Suprapubic skin (tissue), 4 donors: ENCODE measurements at regions not wholly inside any gene's neighbourhood (a gene's known extent, or its start where the extent isn't known, plus 50 kb on each side); places are given as distances from the start of the nearest gene placed in this dataset.

Experiments used
- DNase-seq, 2 donors: peaks; one replicate each; pipeline ENCODE4 v3.0.0-alpha.2; 2019; ENCODE audit warnings: low spot score in 2 of 2
- H3K27ac ChIP-seq: fragments of 200-600 bp; sonication (generic); one replicate; pipeline ENCODE4 v1.5.1; 2019
- H3K27me3 ChIP-seq: fragments of 200-600 bp; sonication (generic); one replicate; pipeline ENCODE4 v1.5.1; 2019
- H3K36me3 ChIP-seq: fragments of 200-600 bp; sonication (generic); one replicate; pipeline ENCODE4 v1.5.1; 2019
- H3K4me1 ChIP-seq: fragments of 200-600 bp; sonication (generic); one replicate; pipeline ENCODE4 v1.5.1; 2019
- H3K4me3 ChIP-seq: fragments of 200-600 bp; sonication (generic); one replicate; pipeline ENCODE4 v1.5.1; 2019; ENCODE audit warnings: mild to moderate bottlenecking
- H3K9me3 ChIP-seq: fragments of 200-600 bp; sonication (generic); one replicate; pipeline ENCODE4 v1.5.1; 2019
- EP300 ChIP-seq: sonication (generic); formaldehyde crosslinking; IDR thresholded peaks from one replicate; pipeline ENCODE4 v1.6.1; 2017; ENCODE audit warnings: antibody characterized with exemption
- POLR2A ChIP-seq, 2 donors: fragments of 450-650 bp; IDR thresholded peaks; one replicate each; pipeline ENCODE4 v1.6.1; 2017; ENCODE audit warnings: antibody characterized with exemption in 2 of 2, mild to moderate bottlenecking in 2 of 2, moderate library complexity in 2 of 2
- POLR2AphosphoS5 ChIP-seq, 3 donors: sonication (generic); formaldehyde crosslinking; IDR thresholded peaks; one replicate each; pipeline ENCODE4 v1.6.1; 2017; ENCODE audit warnings: antibody characterized with exemption in 3 of 3
- WGBS: methylation state at CpG from one replicate; pipeline ENCODE4 v1.1.5; 2018; 5-methylcytosine and 5-hydroxymethylcytosine counted together
- TF ChIP-seq, protein P1 (sequence below), 2 donors: fragments of 200-600 bp in 1 of 2; fragments of 450-650 bp in 1 of 2; sonication (generic) in 1 of 2; IDR thresholded peaks; one replicate each; pipeline ENCODE4 v1.5.1; 2016 to 2019; ENCODE audit warnings: antibody characterized with exemption in 2 of 2, mild to moderate bottlenecking in 1 of 2, moderate library complexity in 1 of 2

DNA sequence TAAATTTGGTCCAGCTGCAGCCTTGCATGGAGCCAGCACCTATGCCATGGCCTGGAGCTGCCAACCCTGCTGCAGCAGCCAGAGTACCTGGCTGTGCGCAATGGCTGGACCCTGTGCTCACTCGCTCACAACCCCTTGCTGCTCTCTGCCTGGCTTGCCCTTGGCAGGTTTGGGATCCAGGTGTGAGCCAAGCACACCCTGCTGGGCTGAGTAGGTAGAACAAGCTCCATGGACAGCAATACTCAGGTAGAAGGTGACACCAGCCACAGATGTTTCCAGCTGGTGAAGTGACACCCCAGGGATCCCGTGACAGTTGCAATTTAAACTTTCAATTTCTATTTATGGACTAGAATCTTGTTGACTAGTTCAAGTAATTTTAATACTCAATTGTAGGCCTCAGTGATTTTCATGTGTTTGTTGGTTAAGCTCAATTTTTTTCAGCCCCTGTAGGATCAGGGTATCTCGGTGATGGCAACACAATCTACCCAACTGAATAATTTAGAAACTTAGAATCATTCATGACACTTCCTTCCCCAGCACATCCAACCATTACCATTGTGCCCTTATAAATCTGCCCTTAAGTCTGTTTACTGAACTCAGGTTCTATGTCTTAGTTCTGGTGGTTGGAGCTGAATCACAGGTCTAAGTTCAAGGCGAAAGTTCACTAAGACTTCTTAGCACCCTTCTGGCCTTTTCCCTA is 480.0 kb downstream of the PMP22 start:
- H3K9me3 ChIP-seq = no peaks in the 10 kb centered on the region
- TF ChIP-seq, protein P1, sequence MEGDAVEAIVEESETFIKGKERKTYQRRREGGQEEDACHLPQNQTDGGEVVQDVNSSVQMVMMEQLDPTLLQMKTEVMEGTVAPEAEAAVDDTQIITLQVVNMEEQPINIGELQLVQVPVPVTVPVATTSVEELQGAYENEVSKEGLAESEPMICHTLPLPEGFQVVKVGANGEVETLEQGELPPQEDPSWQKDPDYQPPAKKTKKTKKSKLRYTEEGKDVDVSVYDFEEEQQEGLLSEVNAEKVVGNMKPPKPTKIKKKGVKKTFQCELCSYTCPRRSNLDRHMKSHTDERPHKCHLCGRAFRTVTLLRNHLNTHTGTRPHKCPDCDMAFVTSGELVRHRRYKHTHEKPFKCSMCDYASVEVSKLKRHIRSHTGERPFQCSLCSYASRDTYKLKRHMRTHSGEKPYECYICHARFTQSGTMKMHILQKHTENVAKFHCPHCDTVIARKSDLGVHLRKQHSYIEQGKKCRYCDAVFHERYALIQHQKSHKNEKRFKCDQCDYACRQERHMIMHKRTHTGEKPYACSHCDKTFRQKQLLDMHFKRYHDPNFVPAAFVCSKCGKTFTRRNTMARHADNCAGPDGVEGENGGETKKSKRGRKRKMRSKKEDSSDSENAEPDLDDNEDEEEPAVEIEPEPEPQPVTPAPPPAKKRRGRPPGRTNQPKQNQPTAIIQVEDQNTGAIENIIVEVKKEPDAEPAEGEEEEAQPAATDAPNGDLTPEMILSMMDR (IDR thresholded peaks at IDR 0.05) = no peak
- TF ChIP-seq EP300 (no peak), POLR2A (IDR thresholded peaks at IDR 0.05) (no peak), POLR2AphosphoS5 (IDR thresholded peaks at IDR 0.05) (no peak)
- peaks cover 3% of the 10 kb centered on the region for H3K4me1 ChIP-seq
- no peak overlapping the region for H3K27ac ChIP-seq
- 74% methylated on average over 5 of the region's 5 CpGs for WGBS
- H3K27me3 ChIP-seq = peaks cover 3% of the 10 kb centered on the region
- DNase-seq = no peak
- no peaks in the 10 kb centered on the region for H3K36me3 ChIP-seq
- no peak overlapping the region for H3K4me3 ChIP-seq

DNA sequence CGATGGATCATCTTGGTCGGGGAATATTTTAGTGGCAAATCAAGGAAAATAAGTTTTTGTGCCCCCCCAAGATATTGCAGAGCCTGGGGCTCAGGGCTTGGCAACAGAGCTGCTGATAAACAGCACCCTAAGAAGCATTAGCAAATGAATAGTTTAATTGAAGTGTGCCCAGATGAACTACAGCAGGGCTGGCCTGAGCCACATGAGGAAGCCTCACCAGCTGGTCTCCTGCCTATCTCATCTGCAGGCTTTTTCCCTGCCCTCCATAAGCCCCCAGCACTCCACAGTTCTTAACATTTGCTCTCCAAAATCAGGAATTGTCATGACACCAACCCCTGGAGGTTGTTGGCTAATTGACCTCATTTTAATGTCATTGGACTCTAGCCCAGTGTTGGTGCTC is 480.2 kb downstream of the HS3ST3B1 start:
- TF ChIP-seq POLR2AphosphoS5 (IDR thresholded peaks at IDR 0.05) (no peak), EP300 (no peak), POLR2A (IDR thresholded peaks at IDR 0.05) (no peak)
- TF ChIP-seq, protein P1 (IDR thresholded peaks at IDR 0.05) = no peak
- Histone ChIP-seq H3K4me3 (no peak overlapping the region), H3K36me3 (no peaks in the 10 kb centered on the region), H3K4me1 (peaks cover 23% of the 10 kb centered on the region), H3K9me3 (no peaks in the 10 kb centered on the region), H3K27ac (no peak overlapping the region), H3K27me3 (no peaks in the 10 kb centered on the region)
- 93% methylated on average over 2 of the region's 2 CpGs for WGBS
- no peak for DNase-seq

DNA sequence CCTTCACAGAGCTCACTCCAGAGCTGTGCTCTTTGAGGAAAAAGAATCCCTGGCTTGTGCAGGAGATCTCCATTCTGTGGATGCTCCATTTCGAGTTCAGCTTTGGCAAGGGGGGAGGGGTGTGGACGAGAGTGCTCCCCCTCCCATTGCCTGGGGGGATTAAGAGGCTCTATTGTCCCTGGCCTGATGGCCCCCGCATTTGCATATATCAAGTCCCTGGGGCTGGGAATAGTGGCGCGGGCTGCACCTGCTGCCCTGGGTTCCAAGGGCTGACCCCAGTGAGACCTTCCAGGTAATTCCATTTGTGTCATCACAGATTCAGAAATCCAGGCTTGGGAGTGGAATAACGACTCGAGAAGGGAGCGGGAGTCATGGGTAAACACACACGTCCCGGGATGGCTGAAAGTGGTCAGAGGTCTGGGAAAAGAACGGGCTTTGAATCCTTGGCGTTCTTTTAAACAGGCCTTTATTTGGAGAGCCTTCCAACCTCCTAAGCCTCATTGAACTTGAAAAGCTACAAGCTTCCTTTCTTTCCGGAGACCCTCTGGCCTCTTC is 479.3 kb downstream of the HS3ST3B1 start:
- Histone ChIP-seq H3K9me3 (no peaks in the 10 kb centered on the region), H3K27me3 (no peaks in the 10 kb centered on the region), H3K27ac (peak overlapping the region; percentile 28), H3K4me1 (peaks cover 27% of the 10 kb centered on the region), H3K4me3 (no peak overlapping the region), H3K36me3 (no peaks in the 10 kb centered on the region)
- DNase-seq = no peak
- WGBS = 83% methylated on average over 11 of the region's 13 CpGs
- no peak for TF ChIP-seq POLR2A (IDR thresholded peaks at IDR 0.05)
- no peak for TF ChIP-seq EP300
- TF ChIP-seq POLR2AphosphoS5 (IDR thresholded peaks at IDR 0.05) = no peak
- TF ChIP-seq, protein P1 (IDR thresholded peaks at IDR 0.05) = no peak

DNA sequence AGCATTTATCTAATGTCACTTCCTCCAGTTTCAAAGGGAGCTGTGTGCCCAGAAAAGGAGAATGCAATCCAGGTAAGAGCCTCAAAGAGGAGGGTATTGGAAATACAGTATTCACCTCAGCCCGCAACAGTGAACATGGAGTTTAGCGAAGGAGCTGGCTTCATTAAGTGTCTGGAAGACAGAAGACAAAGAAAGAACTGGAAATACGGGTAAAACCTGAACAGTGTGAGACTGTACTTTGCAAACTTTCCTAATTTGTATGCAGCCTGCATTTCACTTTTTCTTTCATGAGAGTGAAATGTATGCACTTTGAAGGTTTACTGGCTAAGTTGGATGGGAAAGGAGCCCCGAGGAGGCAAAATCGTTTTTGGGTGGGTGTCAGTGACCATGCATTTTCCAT is 478.4 kb downstream of the HS3ST3B1 start:
- WGBS = 44% methylated on average over 5 of the region's 5 CpGs
- no peaks in the 10 kb centered on the region for H3K9me3 ChIP-seq
- TF ChIP-seq, protein P1 (IDR thresholded peaks at IDR 0.05) = no peak
- no peak for TF ChIP-seq POLR2A (IDR thresholded peaks at IDR 0.05)
- TF ChIP-seq POLR2AphosphoS5 (IDR thresholded peaks at IDR 0.05) = no peak
- no peak for TF ChIP-seq EP300
- no peaks in the 10 kb centered on the region for H3K27me3 ChIP-seq
- DNase-seq = no peak
- no peak overlapping the region for H3K4me3 ChIP-seq
- no peaks in the 10 kb centered on the region for H3K36me3 ChIP-seq
- peak overlapping the region; percentile 28 for H3K27ac ChIP-seq
- peaks cover 27% of the 10 kb centered on the region for H3K4me1 ChIP-seq

DNA sequence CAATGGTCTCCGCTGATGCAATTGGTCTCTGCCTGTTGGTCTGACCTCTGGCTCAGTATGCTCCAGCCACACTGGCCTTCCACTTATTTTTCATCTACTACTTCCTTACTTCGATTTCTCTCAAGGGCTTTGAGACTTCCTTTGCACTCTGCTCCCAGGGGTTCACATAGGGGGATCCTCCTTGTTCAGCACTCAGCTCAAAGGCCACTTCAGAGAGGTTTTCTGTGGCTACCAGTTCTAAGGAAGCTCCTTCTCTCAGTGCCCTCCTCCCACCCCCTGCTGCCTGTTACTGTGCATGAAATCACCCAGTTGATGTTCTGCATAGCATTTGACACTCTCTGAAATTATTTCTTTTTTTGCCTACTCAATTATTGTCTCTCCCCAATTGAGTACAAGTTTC is 476.4 kb downstream of the HS3ST3B1 start:
- Histone ChIP-seq H3K4me1 (peaks cover 27% of the 10 kb centered on the region), H3K27me3 (no peaks in the 10 kb centered on the region), H3K27ac (no peak overlapping the region), H3K9me3 (no peaks in the 10 kb centered on the region), H3K36me3 (no peaks in the 10 kb centered on the region), H3K4me3 (no peak overlapping the region)
- no peak for DNase-seq
- TF ChIP-seq, protein P1 (IDR thresholded peaks at IDR 0.05) = no peak
- TF ChIP-seq POLR2A (IDR thresholded peaks at IDR 0.05) (no peak), EP300 (no peak), POLR2AphosphoS5 (IDR thresholded peaks at IDR 0.05) (no peak)
- WGBS = 88% methylated on average over 2 of the region's 2 CpGs
